GM23338 (cell line): ENCODE measurements at regions not wholly inside any gene's neighbourhood (a gene's known extent, or its start where the extent isn't known, plus 50 kb on each side); places are given as distances from the start of the nearest gene placed in this dataset.

Experiments
- ATAC-seq: fragments of 200-7000 bp; cut with Tn5 transposase; 3 replicates; pipeline ENCODE4 v1.9.1; 2020
- DNase-seq: peaks from one replicate; pipeline ENCODE4 v3.0.0-alpha.2; 2015; ENCODE audit warnings: low spot score
- H2AFZ ChIP-seq: fragments of 200-600 bp; sonication (generic); 2 replicates; pipeline ENCODE4 v1.8.0; 2016; ENCODE audit warnings: antibody characterized with exemption, mild to moderate bottlenecking, moderate library complexity
- H3F3A ChIP-seq: fragments of 200-600 bp; sonication (generic); replicated peaks from 2 replicates; pipeline ENCODE4 v1.8.0; 2017; ENCODE audit warnings: antibody characterized with exemption, mixed run types, low read depth
- H3K27ac ChIP-seq: fragments of 200-600 bp; sonication (generic); 2 replicates; pipeline ENCODE4 v1.6.1; 2016; ENCODE audit warnings: low read depth
- H3K27me3 ChIP-seq: fragments of 200-600 bp; sonication (generic); 2 replicates; pipeline ENCODE4 v1.8.0; 2016; ENCODE audit warnings: mild to moderate bottlenecking, mixed run types, moderate library complexity; ENCODE audit not compliant: insufficient read depth
- H3K36me3 ChIP-seq: fragments of 200-600 bp; sonication (generic); 2 replicates; pipeline ENCODE4 v1.8.0; 2016; ENCODE audit warnings: mild to moderate bottlenecking; ENCODE audit not compliant: insufficient read depth
- H3K4me1 ChIP-seq: fragments of 200-600 bp; sonication (generic); 2 replicates; pipeline ENCODE4 v1.8.0; 2016; ENCODE audit warnings: mild to moderate bottlenecking, moderate library complexity; ENCODE audit not compliant: insufficient read depth
- H3K4me2 ChIP-seq: fragments of 200-600 bp; sonication (generic); 2 replicates; pipeline ENCODE4 v1.7.1; 2017; ENCODE audit warnings: mixed run types
- H3K4me3 ChIP-seq: fragments of 200-600 bp; sonication (generic); 2 replicates; pipeline ENCODE4 v1.6.1; 2016; ENCODE audit warnings: mixed run types
- H3K79me2 ChIP-seq: fragments of 200-600 bp; sonication (generic); replicated peaks from 2 replicates; pipeline ENCODE4 v1.8.0; 2017; ENCODE audit warnings: mild to moderate bottlenecking; ENCODE audit not compliant: insufficient read depth
- H3K9me2 ChIP-seq: fragments of 200-600 bp; sonication (generic); 2 replicates; pipeline ENCODE4 v1.8.0; 2017; ENCODE audit not compliant: insufficient read depth
- H4K20me1 ChIP-seq: fragments of 200-600 bp; sonication (generic); replicated peaks from 2 replicates; pipeline ENCODE4 v1.8.0; 2017; ENCODE audit warnings: mild to moderate bottlenecking; ENCODE audit not compliant: insufficient read depth
- H3K27ac Mint-ChIP-seq: 2 replicates; pipeline ENCODE4 v1.8.0; 2020; ENCODE audit warnings: inconsistent platforms, mild to moderate bottlenecking, moderate library complexity, mixed read lengths
- H3K27me3 Mint-ChIP-seq: 3 replicates; pipeline ENCODE4 v1.8.0; 2022; ENCODE audit warnings: low read depth, mild to moderate bottlenecking, moderate library complexity, mixed read lengths, inconsistent platforms; ENCODE audit not compliant: insufficient read depth, poor library complexity
- H3K36me3 Mint-ChIP-seq: 3 replicates; pipeline ENCODE4 v1.8.0; 2021; ENCODE audit warnings: low read depth, mild to moderate bottlenecking, inconsistent platforms, moderate library complexity, mixed read lengths
- H3K4me1 Mint-ChIP-seq: 3 replicates; pipeline ENCODE4 v1.8.0; 2020; ENCODE audit warnings: mild to moderate bottlenecking, inconsistent platforms, mixed read lengths
- H3K4me3 Mint-ChIP-seq: 3 replicates; pipeline ENCODE4 v1.8.0; 2021; ENCODE audit warnings: moderate library complexity, mild to moderate bottlenecking, inconsistent platforms, mixed read lengths
- H3K9me3 Mint-ChIP-seq: 3 replicates; pipeline ENCODE4 v1.8.0; 2020; ENCODE audit warnings: moderate library complexity, mild to moderate bottlenecking, inconsistent platforms, mixed read lengths
- EZH2 ChIP-seq: fragments of 200-600 bp; sonication (generic); IDR thresholded peaks from one replicate; pipeline ENCODE4 v1.8.0; 2017; ENCODE audit warnings: antibody characterized with exemption, mild to moderate bottlenecking, low read depth; ENCODE audit not compliant: unreplicated experiment
- JUNB ChIP-seq: IDR thresholded peaks from one replicate; pipeline ENCODE4 v1.6.1; 2016; ENCODE audit warnings: antibody characterized with exemption; ENCODE audit not compliant: unreplicated experiment
- NANOG ChIP-seq: IDR thresholded peaks from 2 replicates; pipeline ENCODE4 v1.6.1; 2016; ENCODE audit warnings: antibody characterized with exemption, borderline replicate concordance
- POLR2AphosphoS5 ChIP-seq: IDR thresholded peaks from 2 replicates; pipeline ENCODE4 v1.6.1; 2016; ENCODE audit warnings: antibody characterized with exemption, low read depth
- STAT1 ChIP-seq: IDR thresholded peaks from one replicate; pipeline ENCODE4 v1.6.1; 2016; ENCODE audit warnings: antibody characterized with exemption; ENCODE audit not compliant: unreplicated experiment
- ZNF114 ChIP-seq: fragments of 250-450 bp; sonication (Bioruptor Pico); IDR thresholded peaks from 2 replicates; pipeline ENCODE4 v1.5.0; 2020; ENCODE audit warnings: mild to moderate bottlenecking, moderate library complexity
- ZNF331 ChIP-seq: fragments of 250-450 bp; sonication (Bioruptor Pico); IDR thresholded peaks from 2 replicates; pipeline ENCODE4 v1.5.0; 2020; ENCODE audit warnings: low read depth, mild to moderate bottlenecking, moderate library complexity
- TF ChIP-seq, protein P1 (sequence below): fragments of 250-450 bp; sonication (Bioruptor Pico); IDR thresholded peaks from 2 replicates; pipeline ENCODE4 v1.5.0; 2020; ENCODE audit warnings: mild to moderate bottlenecking, moderate library complexity
- TF ChIP-seq, protein P2 (sequence below): IDR thresholded peaks from 2 replicates; pipeline ENCODE4 v1.6.1; 2016; ENCODE audit warnings: antibody characterized with exemption
- TF ChIP-seq, protein P3 (sequence below): IDR thresholded peaks from one replicate; pipeline ENCODE4 v1.6.1; 2018; ENCODE audit warnings: antibody characterized with exemption; ENCODE audit not compliant: unreplicated experiment
- TF ChIP-seq, protein P4 (sequence below), 2 experiments: fragments of 200-600 bp in 1 of 2; sonication (generic) in 1 of 2; conservative IDR thresholded peaks; 2 replicates each; pipeline versions ENCODE4 v1.5.1 to v1.6.1; 2016 to 2017; ENCODE audit warnings: antibody characterized with exemption in 2 of 2, low read depth in 2 of 2, mild to moderate bottlenecking in 2 of 2, moderate library complexity in 1 of 2

DNA sequence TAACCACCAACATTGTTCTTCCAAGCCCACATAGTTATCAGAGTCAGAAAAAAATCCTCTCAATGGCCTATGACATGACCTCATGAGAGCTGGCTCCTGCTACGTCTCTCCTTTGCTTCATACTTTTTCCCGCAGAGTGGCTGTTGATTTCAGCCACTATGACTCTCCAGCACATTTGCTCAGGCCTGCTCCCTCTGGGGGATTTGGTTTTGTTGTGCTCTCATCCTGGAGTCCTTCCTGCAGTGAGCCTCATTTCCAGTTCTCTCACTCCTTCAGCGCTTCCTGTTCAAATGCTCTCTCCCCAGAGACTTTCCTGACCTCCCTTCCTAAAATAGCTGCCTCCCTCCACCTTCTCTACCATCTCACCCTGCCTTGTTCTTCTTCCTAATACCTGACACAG is 72.0 kb upstream of the USP29 start (continued):
- TF ChIP-seq ZNF331 (CRISPR knock-in tag) (no peak), POLR2AphosphoS5 (no peak)

DNA sequence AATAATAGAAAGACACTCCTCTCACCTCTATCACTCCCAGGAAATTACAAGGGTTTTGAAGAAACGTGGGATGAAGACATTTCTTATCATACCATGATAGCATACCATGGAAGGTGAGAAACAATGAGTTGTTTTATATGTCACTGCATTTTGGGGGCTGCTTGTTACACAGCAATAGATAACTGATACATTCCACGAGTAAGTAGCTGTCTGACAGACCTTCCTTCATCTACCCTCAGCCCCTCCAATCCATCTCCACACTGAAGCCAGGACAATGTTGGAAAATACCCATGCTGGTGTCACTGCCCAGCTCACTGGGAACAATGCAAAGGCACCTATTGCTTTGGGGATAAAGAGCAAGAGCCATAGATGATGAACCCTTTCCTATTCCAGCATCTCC is 68.9 kb upstream of the USP29 start:
- no peaks in the 10 kb centered on the region for H3K4me1 Mint-ChIP-seq
- H3K4me1 ChIP-seq, result no peaks in the 10 kb centered on the region
- peaks cover 15% of the 10 kb centered on the region for H3K27me3 Mint-ChIP-seq
- no peak for ATAC-seq
- H3K9me2 ChIP-seq, result no peaks in the 10 kb centered on the region
- no peak for DNase-seq
- H3K9me3 Mint-ChIP-seq, result peaks cover 61% of the 10 kb centered on the region
- no peaks in the 10 kb centered on the region for H3F3A ChIP-seq
- H3K4me3 Mint-ChIP-seq, result no peak overlapping the region
- H3K27me3 ChIP-seq, result no peaks in the 10 kb centered on the region
- peaks cover 5% of the 10 kb centered on the region; the same call in 1 of the 2 replicates for H3K36me3 ChIP-seq
- H3K4me2 ChIP-seq, result no peak overlapping the region
- H2AFZ ChIP-seq, result no peak overlapping the region
- H3K4me3 ChIP-seq, result no peak overlapping the region
- no peak overlapping the region for H3K27ac Mint-ChIP-seq
- no peak overlapping the region for H3K27ac ChIP-seq
- H4K20me1 ChIP-seq, result no peaks in the 10 kb centered on the region
- H3K36me3 Mint-ChIP-seq, result peaks cover 32% of the 10 kb centered on the region
- TF ChIP-seq, protein P1, sequence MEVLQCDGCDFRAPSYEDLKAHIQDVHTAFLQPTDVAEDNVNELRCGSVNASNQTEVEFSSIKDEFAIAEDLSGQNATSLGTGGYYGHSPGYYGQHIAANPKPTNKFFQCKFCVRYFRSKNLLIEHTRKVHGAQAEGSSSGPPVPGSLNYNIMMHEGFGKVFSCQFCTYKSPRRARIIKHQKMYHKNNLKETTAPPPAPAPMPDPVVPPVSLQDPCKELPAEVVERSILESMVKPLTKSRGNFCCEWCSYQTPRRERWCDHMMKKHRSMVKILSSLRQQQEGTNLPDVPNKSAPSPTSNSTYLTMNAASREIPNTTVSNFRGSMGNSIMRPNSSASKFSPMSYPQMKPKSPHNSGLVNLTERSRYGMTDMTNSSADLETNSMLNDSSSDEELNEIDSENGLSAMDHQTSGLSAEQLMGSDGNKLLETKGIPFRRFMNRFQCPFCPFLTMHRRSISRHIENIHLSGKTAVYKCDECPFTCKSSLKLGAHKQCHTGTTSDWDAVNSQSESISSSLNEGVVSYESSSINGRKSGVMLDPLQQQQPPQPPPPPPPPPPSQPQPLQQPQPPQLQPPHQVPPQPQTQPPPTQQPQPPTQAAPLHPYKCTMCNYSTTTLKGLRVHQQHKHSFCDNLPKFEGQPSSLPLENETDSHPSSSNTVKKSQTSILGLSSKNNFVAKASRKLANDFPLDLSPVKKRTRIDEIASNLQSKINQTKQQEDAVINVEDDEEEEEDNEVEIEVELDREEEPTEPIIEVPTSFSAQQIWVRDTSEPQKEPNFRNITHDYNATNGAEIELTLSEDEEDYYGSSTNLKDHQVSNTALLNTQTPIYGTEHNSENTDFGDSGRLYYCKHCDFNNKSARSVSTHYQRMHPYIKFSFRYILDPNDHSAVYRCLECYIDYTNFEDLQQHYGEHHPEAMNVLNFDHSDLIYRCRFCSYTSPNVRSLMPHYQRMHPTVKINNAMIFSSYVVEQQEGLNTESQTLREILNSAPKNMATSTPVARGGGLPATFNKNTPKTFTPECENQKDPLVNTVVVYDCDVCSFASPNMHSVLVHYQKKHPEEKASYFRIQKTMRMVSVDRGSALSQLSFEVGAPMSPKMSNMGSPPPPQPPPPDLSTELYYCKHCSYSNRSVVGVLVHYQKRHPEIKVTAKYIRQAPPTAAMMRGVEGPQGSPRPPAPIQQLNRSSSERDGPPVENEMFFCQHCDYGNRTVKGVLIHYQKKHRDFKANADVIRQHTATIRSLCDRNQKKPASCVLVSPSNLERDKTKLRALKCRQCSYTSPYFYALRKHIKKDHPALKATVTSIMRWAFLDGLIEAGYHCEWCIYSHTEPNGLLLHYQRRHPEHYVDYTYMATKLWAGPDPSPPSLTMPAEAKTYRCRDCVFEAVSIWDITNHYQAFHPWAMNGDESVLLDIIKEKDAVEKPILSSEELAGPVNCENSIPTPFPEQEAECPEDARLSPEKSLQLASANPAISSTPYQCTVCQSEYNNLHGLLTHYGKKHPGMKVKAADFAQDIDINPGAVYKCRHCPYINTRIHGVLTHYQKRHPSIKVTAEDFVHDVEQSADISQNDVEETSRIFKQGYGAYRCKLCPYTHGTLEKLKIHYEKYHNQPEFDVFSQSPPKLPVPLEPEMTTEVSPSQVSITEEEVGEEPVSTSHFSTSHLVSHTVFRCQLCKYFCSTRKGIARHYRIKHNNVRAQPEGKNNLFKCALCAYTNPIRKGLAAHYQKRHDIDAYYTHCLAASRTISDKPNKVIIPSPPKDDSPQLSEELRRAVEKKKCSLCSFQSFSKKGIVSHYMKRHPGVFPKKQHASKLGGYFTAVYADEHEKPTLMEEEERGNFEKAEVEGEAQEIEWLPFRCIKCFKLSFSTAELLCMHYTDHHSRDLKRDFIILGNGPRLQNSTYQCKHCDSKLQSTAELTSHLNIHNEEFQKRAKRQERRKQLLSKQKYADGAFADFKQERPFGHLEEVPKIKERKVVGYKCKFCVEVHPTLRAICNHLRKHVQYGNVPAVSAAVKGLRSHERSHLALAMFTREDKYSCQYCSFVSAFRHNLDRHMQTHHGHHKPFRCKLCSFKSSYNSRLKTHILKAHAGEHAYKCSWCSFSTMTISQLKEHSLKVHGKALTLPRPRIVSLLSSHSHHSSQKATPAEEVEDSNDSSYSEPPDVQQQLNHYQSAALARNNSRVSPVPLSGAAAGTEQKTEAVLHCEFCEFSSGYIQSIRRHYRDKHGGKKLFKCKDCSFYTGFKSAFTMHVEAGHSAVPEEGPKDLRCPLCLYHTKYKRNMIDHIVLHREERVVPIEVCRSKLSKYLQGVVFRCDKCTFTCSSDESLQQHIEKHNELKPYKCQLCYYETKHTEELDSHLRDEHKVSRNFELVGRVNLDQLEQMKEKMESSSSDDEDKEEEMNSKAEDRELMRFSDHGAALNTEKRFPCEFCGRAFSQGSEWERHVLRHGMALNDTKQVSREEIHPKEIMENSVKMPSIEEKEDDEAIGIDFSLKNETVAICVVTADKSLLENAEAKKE (CRISPR knock-in tag), result no peak
- TF ChIP-seq POLR2AphosphoS5, result no peak
- TF ChIP-seq ZNF114 (CRISPR knock-in tag), result no peak
- TF ChIP-seq EZH2, result no peak
- TF ChIP-seq, protein P2, sequence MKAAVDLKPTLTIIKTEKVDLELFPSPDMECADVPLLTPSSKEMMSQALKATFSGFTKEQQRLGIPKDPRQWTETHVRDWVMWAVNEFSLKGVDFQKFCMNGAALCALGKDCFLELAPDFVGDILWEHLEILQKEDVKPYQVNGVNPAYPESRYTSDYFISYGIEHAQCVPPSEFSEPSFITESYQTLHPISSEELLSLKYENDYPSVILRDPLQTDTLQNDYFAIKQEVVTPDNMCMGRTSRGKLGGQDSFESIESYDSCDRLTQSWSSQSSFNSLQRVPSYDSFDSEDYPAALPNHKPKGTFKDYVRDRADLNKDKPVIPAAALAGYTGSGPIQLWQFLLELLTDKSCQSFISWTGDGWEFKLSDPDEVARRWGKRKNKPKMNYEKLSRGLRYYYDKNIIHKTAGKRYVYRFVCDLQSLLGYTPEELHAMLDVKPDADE, result no peak
- TF ChIP-seq, protein P3, sequence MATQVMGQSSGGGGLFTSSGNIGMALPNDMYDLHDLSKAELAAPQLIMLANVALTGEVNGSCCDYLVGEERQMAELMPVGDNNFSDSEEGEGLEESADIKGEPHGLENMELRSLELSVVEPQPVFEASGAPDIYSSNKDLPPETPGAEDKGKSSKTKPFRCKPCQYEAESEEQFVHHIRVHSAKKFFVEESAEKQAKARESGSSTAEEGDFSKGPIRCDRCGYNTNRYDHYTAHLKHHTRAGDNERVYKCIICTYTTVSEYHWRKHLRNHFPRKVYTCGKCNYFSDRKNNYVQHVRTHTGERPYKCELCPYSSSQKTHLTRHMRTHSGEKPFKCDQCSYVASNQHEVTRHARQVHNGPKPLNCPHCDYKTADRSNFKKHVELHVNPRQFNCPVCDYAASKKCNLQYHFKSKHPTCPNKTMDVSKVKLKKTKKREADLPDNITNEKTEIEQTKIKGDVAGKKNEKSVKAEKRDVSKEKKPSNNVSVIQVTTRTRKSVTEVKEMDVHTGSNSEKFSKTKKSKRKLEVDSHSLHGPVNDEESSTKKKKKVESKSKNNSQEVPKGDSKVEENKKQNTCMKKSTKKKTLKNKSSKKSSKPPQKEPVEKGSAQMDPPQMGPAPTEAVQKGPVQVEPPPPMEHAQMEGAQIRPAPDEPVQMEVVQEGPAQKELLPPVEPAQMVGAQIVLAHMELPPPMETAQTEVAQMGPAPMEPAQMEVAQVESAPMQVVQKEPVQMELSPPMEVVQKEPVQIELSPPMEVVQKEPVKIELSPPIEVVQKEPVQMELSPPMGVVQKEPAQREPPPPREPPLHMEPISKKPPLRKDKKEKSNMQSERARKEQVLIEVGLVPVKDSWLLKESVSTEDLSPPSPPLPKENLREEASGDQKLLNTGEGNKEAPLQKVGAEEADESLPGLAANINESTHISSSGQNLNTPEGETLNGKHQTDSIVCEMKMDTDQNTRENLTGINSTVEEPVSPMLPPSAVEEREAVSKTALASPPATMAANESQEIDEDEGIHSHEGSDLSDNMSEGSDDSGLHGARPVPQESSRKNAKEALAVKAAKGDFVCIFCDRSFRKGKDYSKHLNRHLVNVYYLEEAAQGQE, result no peak
- no peak for TF ChIP-seq ZNF331 (CRISPR knock-in tag)
- no peak for TF ChIP-seq STAT1
- TF ChIP-seq NANOG, result no peak
- TF ChIP-seq, protein P4, sequence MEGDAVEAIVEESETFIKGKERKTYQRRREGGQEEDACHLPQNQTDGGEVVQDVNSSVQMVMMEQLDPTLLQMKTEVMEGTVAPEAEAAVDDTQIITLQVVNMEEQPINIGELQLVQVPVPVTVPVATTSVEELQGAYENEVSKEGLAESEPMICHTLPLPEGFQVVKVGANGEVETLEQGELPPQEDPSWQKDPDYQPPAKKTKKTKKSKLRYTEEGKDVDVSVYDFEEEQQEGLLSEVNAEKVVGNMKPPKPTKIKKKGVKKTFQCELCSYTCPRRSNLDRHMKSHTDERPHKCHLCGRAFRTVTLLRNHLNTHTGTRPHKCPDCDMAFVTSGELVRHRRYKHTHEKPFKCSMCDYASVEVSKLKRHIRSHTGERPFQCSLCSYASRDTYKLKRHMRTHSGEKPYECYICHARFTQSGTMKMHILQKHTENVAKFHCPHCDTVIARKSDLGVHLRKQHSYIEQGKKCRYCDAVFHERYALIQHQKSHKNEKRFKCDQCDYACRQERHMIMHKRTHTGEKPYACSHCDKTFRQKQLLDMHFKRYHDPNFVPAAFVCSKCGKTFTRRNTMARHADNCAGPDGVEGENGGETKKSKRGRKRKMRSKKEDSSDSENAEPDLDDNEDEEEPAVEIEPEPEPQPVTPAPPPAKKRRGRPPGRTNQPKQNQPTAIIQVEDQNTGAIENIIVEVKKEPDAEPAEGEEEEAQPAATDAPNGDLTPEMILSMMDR (conservative IDR thresholded peaks at IDR 0.05; ENCODE audit: low read depth in 2 of 2), result no peak
- TF ChIP-seq JUNB, result no peak
- H3K79me2 ChIP-seq, result no peaks in the 10 kb centered on the region
